SK-N-MC (cell line): ENCODE measurements at regions not wholly inside any gene's neighbourhood (a gene's known extent, or its start where the extent isn't known, plus 50 kb on each side); places are given as distances from the start of the nearest gene placed in this dataset.

Experiments used
- EZH2 ChIP-seq: fragments of 200-600 bp; sonication (generic); IDR thresholded peaks from one replicate; pipeline ENCODE4 v1.6.1; 2017; ENCODE audit warnings: antibody characterized with exemption
- POLR2AphosphoS5 ChIP-seq: IDR thresholded peaks from 2 replicates; pipeline ENCODE4 v1.6.1; 2012; ENCODE audit warnings: mild to moderate bottlenecking, low read depth, low read length, borderline replicate concordance

DNA sequence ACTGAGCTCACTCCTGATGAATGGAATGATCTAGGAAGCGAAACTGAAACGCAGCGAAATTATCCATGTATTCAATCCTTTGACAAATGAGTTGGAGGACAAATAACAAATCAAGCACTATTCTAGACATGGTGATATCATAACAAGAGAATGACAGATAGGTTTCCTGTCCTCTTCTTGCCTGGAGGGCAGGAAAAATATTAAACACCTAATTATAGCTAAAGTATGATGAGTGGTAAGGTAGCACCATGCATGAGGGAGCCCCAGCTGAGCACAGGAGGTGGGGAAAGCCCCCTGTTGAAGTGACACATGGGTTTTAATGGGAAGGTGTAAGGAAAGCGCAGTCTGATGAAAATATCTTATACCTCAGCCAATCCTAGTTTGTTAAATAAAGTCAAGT, 225.2 kb downstream of the NPR3 start:
- TF ChIP-seq EZH2: no peak
- TF ChIP-seq POLR2AphosphoS5: no peak
